Uterus (tissue), 2 donors: ENCODE measurements at regions not wholly inside any gene's neighbourhood (a gene's known extent, or its start where the extent isn't known, plus 50 kb on each side); places are given as distances from the start of the nearest gene placed in this dataset.

Source experiments
- POLR2A ChIP-seq, 2 donors: fragments of 450-650 bp; IDR thresholded peaks; one replicate each; pipeline ENCODE4 v1.6.1; 2016; ENCODE audit warnings: antibody characterized with exemption in 2 of 2, mild to moderate bottlenecking in 1 of 2, moderate library complexity in 1 of 2
- TF ChIP-seq, protein P1 (sequence below), 4 experiments: fragments of 200-600 bp in 2 of 4; fragments of 450-650 bp in 2 of 4; sonication (generic) in 2 of 4; IDR thresholded peaks; one replicate each; pipeline ENCODE4 v1.5.1; 2016 to 2019; ENCODE audit warnings: antibody characterized with exemption in 4 of 4, mild to moderate bottlenecking in 2 of 4, moderate library complexity in 1 of 4

DNA sequence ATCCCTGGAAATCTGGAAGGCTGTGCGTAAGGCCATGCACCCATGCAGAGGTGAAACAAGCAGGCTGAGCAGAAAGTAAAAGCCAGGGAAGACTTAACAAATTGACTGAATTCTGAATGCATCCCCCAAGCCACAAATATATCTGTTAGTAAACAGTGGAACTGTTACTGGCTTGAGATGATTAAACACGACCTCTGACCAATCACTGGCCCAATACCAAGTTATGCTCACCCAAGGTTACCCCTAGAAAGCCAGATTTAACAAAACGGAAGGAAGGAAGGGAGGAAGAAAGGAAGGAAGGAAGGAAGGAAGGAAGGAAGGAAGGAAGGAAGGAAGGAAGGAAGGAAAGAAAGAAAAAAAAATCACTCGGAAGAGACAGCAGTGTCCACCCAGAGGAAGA, 215.8 kb upstream of the CCNG1 start:
- no peak for TF ChIP-seq POLR2A (IDR thresholded peaks at IDR 0.05)
- TF ChIP-seq, protein P1, sequence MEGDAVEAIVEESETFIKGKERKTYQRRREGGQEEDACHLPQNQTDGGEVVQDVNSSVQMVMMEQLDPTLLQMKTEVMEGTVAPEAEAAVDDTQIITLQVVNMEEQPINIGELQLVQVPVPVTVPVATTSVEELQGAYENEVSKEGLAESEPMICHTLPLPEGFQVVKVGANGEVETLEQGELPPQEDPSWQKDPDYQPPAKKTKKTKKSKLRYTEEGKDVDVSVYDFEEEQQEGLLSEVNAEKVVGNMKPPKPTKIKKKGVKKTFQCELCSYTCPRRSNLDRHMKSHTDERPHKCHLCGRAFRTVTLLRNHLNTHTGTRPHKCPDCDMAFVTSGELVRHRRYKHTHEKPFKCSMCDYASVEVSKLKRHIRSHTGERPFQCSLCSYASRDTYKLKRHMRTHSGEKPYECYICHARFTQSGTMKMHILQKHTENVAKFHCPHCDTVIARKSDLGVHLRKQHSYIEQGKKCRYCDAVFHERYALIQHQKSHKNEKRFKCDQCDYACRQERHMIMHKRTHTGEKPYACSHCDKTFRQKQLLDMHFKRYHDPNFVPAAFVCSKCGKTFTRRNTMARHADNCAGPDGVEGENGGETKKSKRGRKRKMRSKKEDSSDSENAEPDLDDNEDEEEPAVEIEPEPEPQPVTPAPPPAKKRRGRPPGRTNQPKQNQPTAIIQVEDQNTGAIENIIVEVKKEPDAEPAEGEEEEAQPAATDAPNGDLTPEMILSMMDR (IDR thresholded peaks at IDR 0.05) = no peak
